Panc1 (cell line): ENCODE measurements at regions not wholly inside any gene's neighbourhood (a gene's known extent, or its start where the extent isn't known, plus 50 kb on each side); places are given as distances from the start of the nearest gene placed in this dataset.

Experiments
- ATAC-seq: fragments of 200-7000 bp; cut with Tn5 transposase; 2 replicates; pipeline ENCODE4 v1.9.1; 2020; ENCODE audit warnings: mild to moderate bottlenecking, moderate library complexity
- BruUV-seq: library from RNA; stranded (reverse); fragments of 400-500 nt; replicated peaks from 2 replicates; lab custom pipeline; 2021; lab: Mats Ljungman, UMichigan
- CTCF ChIA-PET: fragments of 300-600 bp; sonication (Branson Sonifier 250); formaldehyde crosslinking; loops from one replicate; lab custom pipeline; 2022; ENCODE audit warnings: antibody characterized with exemption; lab: Charles Lee
- POLR2A ChIA-PET: fragments of 300-600 bp; sonication (Branson Sonifier 250); formaldehyde crosslinking; loops from one replicate; lab custom pipeline; 2022; ENCODE audit warnings: antibody characterized with exemption; lab: Charles Lee
- DNase-seq: peaks from one replicate; pipeline ENCODE4 v3.0.0-alpha.2; 2010; ENCODE audit warnings: low read depth, low spot score
- H3K27ac ChIP-seq: 2 replicates; pipeline ENCODE4 v1.5.1; 2011; ENCODE audit warnings: mild to moderate bottlenecking, low read length, inconsistent platforms
- H3K27me3 ChIP-seq: fragments of 200-500 bp; sonication (Bioruptor generic); 2 replicates; pipeline ENCODE4 v1.6.0; 2014; ENCODE audit warnings: low read length, inconsistent platforms; ENCODE audit not compliant: control insufficient read depth, insufficient read depth
- H3K36me3 ChIP-seq: fragments of 200-500 bp; sonication (Bioruptor generic); 2 replicates; pipeline ENCODE4 v1.5.1; 2014; ENCODE audit warnings: inconsistent platforms, mild to moderate bottlenecking, low read length, moderate library complexity; ENCODE audit not compliant: control insufficient read depth, insufficient read depth
- H3K4me1 ChIP-seq: 2 replicates; pipeline ENCODE4 v1.5.1; 2011; ENCODE audit warnings: inconsistent platforms, mild to moderate bottlenecking, low read length, moderate library complexity; ENCODE audit not compliant: control insufficient read depth, insufficient read depth
- H3K4me3 ChIP-seq, 2 experiments: 2 replicates each; pipeline ENCODE4 v1.5.1; 2011 to 2012; ENCODE audit warnings: low read depth in 2 of 2, low read length in 2 of 2, mild to moderate bottlenecking in 2 of 2, inconsistent platforms in 1 of 2, moderate library complexity in 1 of 2
- H3K9me3 ChIP-seq: fragments of 200-500 bp; sonication (Bioruptor generic); 2 replicates; pipeline ENCODE4 v1.5.1; 2014; ENCODE audit warnings: low read depth, mild to moderate bottlenecking, inconsistent platforms, low read length, moderate library complexity; ENCODE audit not compliant: control insufficient read depth, insufficient read depth
- POLR2AphosphoS5 ChIP-seq: IDR thresholded peaks from 2 replicates; pipeline ENCODE4 v1.6.1; 2012; ENCODE audit warnings: mild to moderate bottlenecking, low read depth, low read length, moderate library complexity
- SIN3A ChIP-seq: IDR thresholded peaks from 2 replicates; pipeline ENCODE4 v1.6.1; 2012; ENCODE audit warnings: low read depth, mild to moderate bottlenecking, low read length, moderate library complexity, borderline replicate concordance; ENCODE audit not compliant: insufficient read depth
- TCF7L2 ChIP-seq: IDR thresholded peaks from 2 replicates; pipeline ENCODE4 v1.6.1; 2011; ENCODE audit warnings: mild to moderate bottlenecking, low read depth, low read length, inconsistent platforms
- in situ Hi-C: cut with HindIII; loops from 2 replicates; pipeline ENCODE4 v1.10.0; 2016; ENCODE audit warnings: low sequenced_read_pairs, low pct_unique_long_range_greater_than_20kb
- intact Hi-C: fragments of 100-400 bp; cut with micrococcal nuclease; formaldehyde crosslinking; loops from one replicate; pipeline ENCODE4 v1.10.0; 2022; ENCODE audit not compliant: unreplicated experiment
- TF ChIP-seq, protein P1 (sequence below): fragments of 450-650 bp; IDR thresholded peaks from 2 replicates; pipeline ENCODE4 v1.5.1; 2017; ENCODE audit warnings: mild to moderate bottlenecking
- TF ChIP-seq, protein P2 (sequence below), 2 experiments: IDR thresholded peaks; 2 replicates each; pipeline ENCODE4 v1.6.1; 2011 to 2012; ENCODE audit warnings: low read depth in 2 of 2, control low read depth in 1 of 2, low read length in 1 of 2, mild to moderate bottlenecking in 1 of 2, moderate library complexity in 1 of 2; ENCODE audit not compliant: insufficient read depth in 1 of 2

DNA sequence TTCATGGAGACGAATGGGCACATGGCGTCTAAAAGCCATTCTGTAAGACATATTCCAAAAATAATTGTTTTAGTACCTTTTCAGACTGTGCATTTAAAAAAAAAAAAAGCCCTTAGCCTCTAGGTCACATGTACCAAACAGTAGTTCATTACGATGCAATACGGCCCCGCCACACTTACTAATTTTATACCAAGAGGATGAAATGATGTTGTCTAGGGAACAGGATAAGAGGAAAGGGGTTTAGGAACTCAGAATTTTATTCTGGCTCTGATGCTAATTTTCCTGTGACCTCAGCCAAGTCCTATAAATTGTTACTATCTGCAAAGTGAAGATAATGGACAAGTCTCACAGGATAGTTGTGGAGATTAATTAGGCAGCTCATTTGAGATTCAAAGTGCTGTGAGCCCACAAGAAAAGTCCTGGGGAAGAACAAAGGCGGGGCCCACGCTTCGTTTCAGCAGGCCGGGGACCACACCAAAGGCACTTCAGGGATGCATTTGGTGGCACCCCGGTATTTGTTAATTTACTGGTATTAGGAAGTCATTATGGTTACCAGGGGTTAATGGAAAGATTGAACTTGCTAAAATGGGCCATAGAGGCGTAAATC is 511.1 kb downstream of the IRS2 start:
- H3K4me1 ChIP-seq, result peaks cover 15% of the 10 kb centered on the region; the same call in 1 of the 2 replicates
- POLR2A ChIA-PET, result interaction anchor here (1.2 kb wide), 1 partner anchor 119 kb away, joined by 7 read pairs; no protein-coding TSS in a partner anchor

DNA sequence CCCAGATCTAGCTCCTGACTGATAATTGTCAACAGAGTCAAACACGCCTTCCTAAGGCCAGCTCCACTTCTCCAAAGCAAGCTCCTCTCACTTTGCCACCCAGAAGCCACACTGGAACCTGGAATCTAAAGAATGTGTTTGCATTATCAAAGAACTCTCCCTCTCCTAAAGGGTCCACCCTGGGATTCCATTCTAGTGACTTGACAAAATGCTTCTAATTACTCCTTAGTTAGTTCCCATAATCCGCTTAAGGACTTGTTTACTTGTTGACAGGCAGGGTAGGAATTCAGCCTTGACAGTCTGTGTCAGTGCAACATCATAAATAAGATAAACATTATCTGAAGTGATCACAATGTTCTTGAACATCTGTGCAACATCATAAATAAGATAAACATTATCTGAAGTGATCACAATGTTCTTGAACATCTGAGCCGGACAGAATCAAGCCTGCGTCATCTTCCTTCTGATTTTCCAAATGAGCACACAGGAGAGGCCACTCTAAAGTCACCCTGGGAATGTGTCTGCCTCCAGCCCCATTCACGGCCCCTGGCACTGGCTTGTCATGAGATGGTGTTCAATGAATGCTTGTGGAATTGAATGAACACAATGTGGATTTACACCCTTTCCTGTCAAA is 512.1 kb downstream of the IRS2 start:
- peak overlapping the region in 1 of 2 experiments; percentile 16; a peak in 1 of 4 replicates for H3K4me3 ChIP-seq
- TF ChIP-seq POLR2AphosphoS5, result 0 out of 2 replicates have a peak, but pooled peaks have one; percentile 22
- TF ChIP-seq, protein P1, sequence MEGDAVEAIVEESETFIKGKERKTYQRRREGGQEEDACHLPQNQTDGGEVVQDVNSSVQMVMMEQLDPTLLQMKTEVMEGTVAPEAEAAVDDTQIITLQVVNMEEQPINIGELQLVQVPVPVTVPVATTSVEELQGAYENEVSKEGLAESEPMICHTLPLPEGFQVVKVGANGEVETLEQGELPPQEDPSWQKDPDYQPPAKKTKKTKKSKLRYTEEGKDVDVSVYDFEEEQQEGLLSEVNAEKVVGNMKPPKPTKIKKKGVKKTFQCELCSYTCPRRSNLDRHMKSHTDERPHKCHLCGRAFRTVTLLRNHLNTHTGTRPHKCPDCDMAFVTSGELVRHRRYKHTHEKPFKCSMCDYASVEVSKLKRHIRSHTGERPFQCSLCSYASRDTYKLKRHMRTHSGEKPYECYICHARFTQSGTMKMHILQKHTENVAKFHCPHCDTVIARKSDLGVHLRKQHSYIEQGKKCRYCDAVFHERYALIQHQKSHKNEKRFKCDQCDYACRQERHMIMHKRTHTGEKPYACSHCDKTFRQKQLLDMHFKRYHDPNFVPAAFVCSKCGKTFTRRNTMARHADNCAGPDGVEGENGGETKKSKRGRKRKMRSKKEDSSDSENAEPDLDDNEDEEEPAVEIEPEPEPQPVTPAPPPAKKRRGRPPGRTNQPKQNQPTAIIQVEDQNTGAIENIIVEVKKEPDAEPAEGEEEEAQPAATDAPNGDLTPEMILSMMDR, result no peak
- peaks cover 15% of the 10 kb centered on the region; the same call in 1 of the 2 replicates for H3K4me1 ChIP-seq
- no peaks in the 10 kb centered on the region for H3K27me3 ChIP-seq
- DNase-seq (no peak), ATAC-seq (peak; percentile 22)
- peak overlapping the region; percentile 48; the same call in 1 of the 2 replicates for H3K27ac ChIP-seq
- ChIA-PET CTCF (no interaction called here), POLR2A (no interaction called here)
- BruUV-seq, result no TSS peak
- H3K36me3 ChIP-seq, result no peaks in the 10 kb centered on the region; the same call in 1 of the 2 replicates
- H3K9me3 ChIP-seq, result no peaks in the 10 kb centered on the region
- in situ Hi-C loops, result no loop called here
- intact Hi-C loops, result loop anchor here (5.0 to 10.0 kb wide), 4 partner anchors 127 to 840 kb away; no protein-coding TSS in a partner anchor

More for the DNA sequence above, 511.1 kb downstream of the IRS2 start:
- BruUV-seq, result no TSS peak
- ATAC-seq (no peak), DNase-seq (no peak)
- intact Hi-C loops, result loop anchor here (10.0 kb wide), 2 partner anchors 310 to 840 kb away; no protein-coding TSS in a partner anchor
- no peak overlapping the region for H3K4me3 ChIP-seq
- in situ Hi-C loops, result no loop called here
- 0 out of 2 replicates have a peak overlapping the region, but pooled peaks have one; percentile 9 for H3K27ac ChIP-seq
- H3K9me3 ChIP-seq, result no peaks in the 10 kb centered on the region
- CTCF ChIA-PET, result no interaction called here
- TF ChIP-seq POLR2AphosphoS5 (no peak), SIN3A (no peak), TCF7L2 (no peak)
- TF ChIP-seq, protein P2, sequence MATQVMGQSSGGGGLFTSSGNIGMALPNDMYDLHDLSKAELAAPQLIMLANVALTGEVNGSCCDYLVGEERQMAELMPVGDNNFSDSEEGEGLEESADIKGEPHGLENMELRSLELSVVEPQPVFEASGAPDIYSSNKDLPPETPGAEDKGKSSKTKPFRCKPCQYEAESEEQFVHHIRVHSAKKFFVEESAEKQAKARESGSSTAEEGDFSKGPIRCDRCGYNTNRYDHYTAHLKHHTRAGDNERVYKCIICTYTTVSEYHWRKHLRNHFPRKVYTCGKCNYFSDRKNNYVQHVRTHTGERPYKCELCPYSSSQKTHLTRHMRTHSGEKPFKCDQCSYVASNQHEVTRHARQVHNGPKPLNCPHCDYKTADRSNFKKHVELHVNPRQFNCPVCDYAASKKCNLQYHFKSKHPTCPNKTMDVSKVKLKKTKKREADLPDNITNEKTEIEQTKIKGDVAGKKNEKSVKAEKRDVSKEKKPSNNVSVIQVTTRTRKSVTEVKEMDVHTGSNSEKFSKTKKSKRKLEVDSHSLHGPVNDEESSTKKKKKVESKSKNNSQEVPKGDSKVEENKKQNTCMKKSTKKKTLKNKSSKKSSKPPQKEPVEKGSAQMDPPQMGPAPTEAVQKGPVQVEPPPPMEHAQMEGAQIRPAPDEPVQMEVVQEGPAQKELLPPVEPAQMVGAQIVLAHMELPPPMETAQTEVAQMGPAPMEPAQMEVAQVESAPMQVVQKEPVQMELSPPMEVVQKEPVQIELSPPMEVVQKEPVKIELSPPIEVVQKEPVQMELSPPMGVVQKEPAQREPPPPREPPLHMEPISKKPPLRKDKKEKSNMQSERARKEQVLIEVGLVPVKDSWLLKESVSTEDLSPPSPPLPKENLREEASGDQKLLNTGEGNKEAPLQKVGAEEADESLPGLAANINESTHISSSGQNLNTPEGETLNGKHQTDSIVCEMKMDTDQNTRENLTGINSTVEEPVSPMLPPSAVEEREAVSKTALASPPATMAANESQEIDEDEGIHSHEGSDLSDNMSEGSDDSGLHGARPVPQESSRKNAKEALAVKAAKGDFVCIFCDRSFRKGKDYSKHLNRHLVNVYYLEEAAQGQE (IDR thresholded peaks at IDR 0.05; ENCODE audit: insufficient read depth in 1 of 2, low read depth in 2 of 2, low read length in 1 of 2), result no peak
- TF ChIP-seq, protein P1, result no peak
- H3K27me3 ChIP-seq, result no peaks in the 10 kb centered on the region
- no peaks in the 10 kb centered on the region; the same call in 1 of the 2 replicates for H3K36me3 ChIP-seq
